Adrenal gland (tissue), 9 donors: ENCODE measurements at regions not wholly inside any gene's neighbourhood (a gene's known extent, or its start where the extent isn't known, plus 50 kb on each side); places are given as distances from the start of the nearest gene placed in this dataset.
A peak's percentile ranks its signal among the peaks of the same experiment; 100 is the strongest.

Experiments
- DNase-seq, 7 donors: peaks; one replicate each; pipeline ENCODE4 v3.0.0-alpha.2; 2019 to 2020
- H3K27ac ChIP-seq, 5 donors: fragments of 200-600 bp; sonication (generic) in 4 of 5; 1 replicate in 3 of 5; 2 replicates in 2 of 5; pipeline versions ENCODE4 v1.5.1 to v1.8.0; 2016 to 2020; ENCODE audit warnings: mild to moderate bottlenecking in 1 of 5
- H3K27me3 ChIP-seq: fragments of 200-600 bp; 2 replicates; pipeline ENCODE4 v1.8.0; 2021
- H3K36me3 ChIP-seq, 2 donors: fragments of 200-600 bp; replicated peaks in 1 of 2; 1 replicate in 1 of 2; 2 replicates in 1 of 2; pipeline versions ENCODE4 v1.5.1 to v1.8.0; 2018 to 2022
- H3K4me1 ChIP-seq, 2 donors: fragments of 200-600 bp; replicated peaks in 1 of 2; 1 replicate in 1 of 2; 2 replicates in 1 of 2; pipeline versions ENCODE4 v1.5.1 to v1.8.0; 2018 to 2021
- H3K4me3 ChIP-seq, 4 donors: fragments of 200-600 bp; sonication (generic) in 3 of 4; one replicate each; pipeline ENCODE4 v1.5.1; 2016 to 2018
- H3K9me3 ChIP-seq, 3 donors: fragments of 200-600 bp; sonication (generic) in 1 of 3; replicated peaks in 1 of 3; 1 replicate in 2 of 3; 2 replicates in 1 of 3; pipeline versions ENCODE4 v1.5.1 to v1.8.0; 2016 to 2021
- CTCF ChIP-seq, 6 experiments: fragments of 450-650 bp in 4 of 6; fragments of 200-600 bp in 2 of 6; sonication (generic) in 1 of 6; IDR thresholded peaks; 1 replicate in 5 of 6; 2 replicates in 1 of 6; pipeline versions ENCODE4 v1.5.1 to v1.8.0; 2016 to 2021; ENCODE audit warnings: antibody characterized with exemption in 6 of 6, mild to moderate bottlenecking in 2 of 6, moderate library complexity in 1 of 6
- POLR2A ChIP-seq, 2 donors: fragments of 450-650 bp; IDR thresholded peaks; one replicate each; pipeline ENCODE4 v1.6.1; 2017; ENCODE audit warnings: antibody characterized with exemption in 2 of 2, mild to moderate bottlenecking in 2 of 2, moderate library complexity in 1 of 2
- WGBS, 4 donors: extraction: QIAGEN DNeasy Blood & Tissue Kit in 2 of 4; methylation state at CpG; one replicate each; pipeline versions ENCODE4 v1.1.5 to v1.1.7; 2013 to 2017; 5-methylcytosine and 5-hydroxymethylcytosine counted together
- intact Hi-C, 2 donors: fragments of 100-400 bp; cut with DNase I; formaldehyde crosslinking; loops; one replicate each; pipeline versions ENCODE4 v1.14.1 to v1.15.0; 2022 to 2023
- donor health status: healthy with polysubstance abuse.
- donor health status: Bipolar disorder and iron deficiency.
- donor health status: DM: yes; HTN: yes; CAD: no.
- donor health status: DM: no; HTN: no; CAD: no.
- donor health status: DM: no; HTN: no; CAD: no.

- peaks cover 12 to 35% of the 10 kb centered on the region in 2 donors for H3K4me1 ChIP-seq
- intact Hi-C loops, result no loop called here
- H3K36me3 ChIP-seq, result no peaks in the 10 kb centered on the region
- TF ChIP-seq POLR2A (IDR thresholded peaks at IDR 0.05), result no peak
- TF ChIP-seq CTCF (IDR thresholded peaks at IDR 0.05), result no peak
- 30 to 40% (median 38%) methylated on average over 5 of the region's 5 CpGs for WGBS, 4 donors
- H3K9me3 ChIP-seq, result no peaks in the 10 kb centered on the region
- H3K27me3 ChIP-seq, result no peaks in the 10 kb centered on the region
- DNase-seq, result no peak
- no peak overlapping the region for H3K27ac ChIP-seq
- H3K4me3 ChIP-seq, result no peak overlapping the region
Observed at GRCh38 chr3:102176333-102177050, 258.3 kb upstream of the ZPLD1 start.

- DNase-seq, result no peak
- H3K36me3 ChIP-seq, result no peaks in the 10 kb centered on the region
- H3K27ac ChIP-seq, result no peak overlapping the region
- no peaks in the 10 kb centered on the region for H3K27me3 ChIP-seq
- no peak for TF ChIP-seq POLR2A (IDR thresholded peaks at IDR 0.05)
- TF ChIP-seq CTCF (IDR thresholded peaks at IDR 0.05), result no peak
- H3K4me3 ChIP-seq, result no peak overlapping the region
- WGBS, 4 donors, result 77 to 80% (median 78%) methylated on average over 11 of the region's 11 CpGs
- intact Hi-C loops, result no loop called here
- peaks cover 12 to 36% of the 10 kb centered on the region in 2 donors for H3K4me1 ChIP-seq
- H3K9me3 ChIP-seq, result no peaks in the 10 kb centered on the region
Observed at GRCh38 chr3:102177075-102177755, 257.6 kb upstream of the ZPLD1 start.

DNA sequence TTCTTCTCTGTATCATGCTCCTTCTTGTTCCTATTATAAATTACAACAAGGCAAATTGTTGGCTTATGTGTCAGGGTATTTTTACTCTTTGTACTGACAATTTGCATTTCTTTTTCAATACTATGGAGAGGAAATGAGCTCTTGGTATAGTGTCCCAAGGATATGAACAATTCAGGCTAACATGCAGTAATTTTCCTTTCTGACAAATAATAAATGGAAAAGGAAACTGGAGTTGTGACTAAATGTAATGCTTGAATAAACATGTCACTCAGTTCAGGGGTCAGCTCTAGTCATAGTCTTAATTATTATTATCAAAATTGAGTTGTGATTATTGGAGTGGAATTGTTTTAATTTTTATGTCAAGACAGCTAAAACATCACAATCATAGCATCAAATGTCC is 256.0 kb upstream of the ZPLD1 start:
- H3K4me3 ChIP-seq, result no peak overlapping the region
- no peaks in the 10 kb centered on the region for H3K36me3 ChIP-seq
- intact Hi-C loops, result no loop called here
- DNase-seq, result no peak
- H3K27ac ChIP-seq, result peak overlapping the region in 3 of 5 donors; percentile 13 to 65 (median 64)
- H3K27me3 ChIP-seq, result no peaks in the 10 kb centered on the region
- peaks cover 12 to 36% of the 10 kb centered on the region in 2 donors for H3K4me1 ChIP-seq
- TF ChIP-seq CTCF (IDR thresholded peaks at IDR 0.05), result no peak
- TF ChIP-seq POLR2A (IDR thresholded peaks at IDR 0.05), result no peak
- no peaks in the 10 kb centered on the region for H3K9me3 ChIP-seq

- H3K36me3 ChIP-seq, result no peaks in the 10 kb centered on the region
- DNase-seq, result peak in 1 of 7 donors; percentile 10
- peak overlapping the region in 1 of 4 donors; percentile 13 for H3K4me3 ChIP-seq
- WGBS, 4 donors, result 29 to 37% (median 32%) methylated on average over 6 of the region's 6 CpGs
- TF ChIP-seq POLR2A (IDR thresholded peaks at IDR 0.05), result no peak
- TF ChIP-seq CTCF (IDR thresholded peaks at IDR 0.05), result no peak
- no peaks in the 10 kb centered on the region for H3K27me3 ChIP-seq
- H3K9me3 ChIP-seq, result no peaks in the 10 kb centered on the region
- H3K4me1 ChIP-seq, result peaks cover 12 to 36% of the 10 kb centered on the region in 2 donors
- intact Hi-C loops, result no loop called here
- peak overlapping the region in 4 of 5 donors; percentile 5 to 65 (median 38) for H3K27ac ChIP-seq
Observed at GRCh38 chr3:102179326-102180177, 255.3 kb upstream of the ZPLD1 start.
